ENCODE measurements at regions not wholly inside any gene's neighbourhood (a gene's known extent, or its start where the extent isn't known, plus 50 kb on each side); places are given as distances from the start of the nearest gene placed in this dataset.

- ATAC-seq (ENCODE audit: low read depth), result no peak
Measured at GRCh38 chr22:48607901-48608662, 1219.6 kb downstream of the BRD1 start.

GRCh38 chr22:48606684-48607307 lies 1220.9 kb downstream of the BRD1 start:
- H3K9me3 ChIP-seq (ENCODE audit: severe bottlenecking), result no peaks in the 10 kb centered on the region
- ATAC-seq (ENCODE audit: low read depth), result no peak

More at GRCh38 chr22:48607901-48608662, 1219.6 kb downstream of the BRD1 start:
- H3K36me3 ChIP-seq (ENCODE audit: low read depth), result no peaks in the 10 kb centered on the region
- no peaks in the 10 kb centered on the region for H3K27me3 ChIP-seq (ENCODE audit: insufficient read depth, poor library complexity, severe bottlenecking)
- no peak overlapping the region for H3K4me3 ChIP-seq (ENCODE audit: severe bottlenecking)
- no peak overlapping the region for H3K27ac ChIP-seq (ENCODE audit: poor library complexity, severe bottlenecking)
- no peak for TF ChIP-seq CTCF (IDR thresholded peaks at IDR 0.05; ENCODE audit: poor library complexity, severe bottlenecking)
- H3K4me1 ChIP-seq (ENCODE audit: insufficient read depth, poor library complexity, severe bottlenecking), result no peaks in the 10 kb centered on the region
- H3K9me3 ChIP-seq (ENCODE audit: severe bottlenecking), result no peaks in the 10 kb centered on the region
- DNase-seq (ENCODE audit: low spot score), result no peak

GRCh38 chr22:48605856-48606481 lies 1221.7 kb downstream of the BRD1 start:
- no peak for DNase-seq (ENCODE audit: low spot score)
- Histone ChIP-seq H3K27ac (ENCODE audit: poor library complexity, severe bottlenecking) (no peak overlapping the region), H3K36me3 (ENCODE audit: low read depth) (no peaks in the 10 kb centered on the region), H3K27me3 (ENCODE audit: insufficient read depth, poor library complexity, severe bottlenecking) (no peaks in the 10 kb centered on the region), H3K4me1 (ENCODE audit: insufficient read depth, poor library complexity, severe bottlenecking) (no peaks in the 10 kb centered on the region), H3K9me3 (ENCODE audit: severe bottlenecking) (no peaks in the 10 kb centered on the region), H3K4me3 (ENCODE audit: severe bottlenecking) (no peak overlapping the region)
- no peak for ATAC-seq (ENCODE audit: low read depth)
- no peak for TF ChIP-seq CTCF (IDR thresholded peaks at IDR 0.05; ENCODE audit: poor library complexity, severe bottlenecking)

More at GRCh38 chr22:48606684-48607307, 1220.9 kb downstream of the BRD1 start:
- Histone ChIP-seq H3K27me3 (ENCODE audit: insufficient read depth, poor library complexity, severe bottlenecking) (no peaks in the 10 kb centered on the region), H3K4me1 (ENCODE audit: insufficient read depth, poor library complexity, severe bottlenecking) (no peaks in the 10 kb centered on the region), H3K27ac (ENCODE audit: poor library complexity, severe bottlenecking) (no peak overlapping the region), H3K4me3 (ENCODE audit: severe bottlenecking) (no peak overlapping the region), H3K36me3 (ENCODE audit: low read depth) (no peaks in the 10 kb centered on the region)
- DNase-seq (ENCODE audit: low spot score), result no peak
- no peak for TF ChIP-seq CTCF (IDR thresholded peaks at IDR 0.05; ENCODE audit: poor library complexity, severe bottlenecking)

GRCh38 chr22:48605125-48605524 lies 1222.5 kb downstream of the BRD1 start:
- H3K9me3 ChIP-seq (ENCODE audit: severe bottlenecking), result no peaks in the 10 kb centered on the region
- no peak overlapping the region for H3K27ac ChIP-seq (ENCODE audit: poor library complexity, severe bottlenecking)
- no peak for DNase-seq (ENCODE audit: low spot score)
- no peak for TF ChIP-seq CTCF (IDR thresholded peaks at IDR 0.05; ENCODE audit: poor library complexity, severe bottlenecking)
- no peak overlapping the region for H3K4me3 ChIP-seq (ENCODE audit: severe bottlenecking)
- ATAC-seq (ENCODE audit: low read depth), result no peak
- H3K27me3 ChIP-seq (ENCODE audit: insufficient read depth, poor library complexity, severe bottlenecking), result no peaks in the 10 kb centered on the region
- H3K4me1 ChIP-seq (ENCODE audit: insufficient read depth, poor library complexity, severe bottlenecking), result no peaks in the 10 kb centered on the region
- H3K36me3 ChIP-seq (ENCODE audit: low read depth), result no peaks in the 10 kb centered on the region
